ENCODE measurements at regions not wholly inside any gene's neighbourhood (a gene's known extent, or its start where the extent isn't known, plus 50 kb on each side); places are given as distances from the start of the nearest gene placed in this dataset.

- no peak for TF ChIP-seq POLR2AphosphoS5 (IDR thresholded peaks at IDR 0.05; ENCODE audit: low read length)
Observed at GRCh38 chr18:73258375-73259087, 390.7 kb upstream of the NETO1 start (continued).

- in situ Hi-C loops (cut with MboI), result no loop called here
- H3K27ac ChIP-seq (ENCODE audit: control insufficient read depth, insufficient read depth), result no peak overlapping the region
- RAD21 ChIA-PET (ENCODE audit: unreplicated experiment), result no interaction called here
- FAIRE-seq (no peak), ATAC-seq (no peak), DNase-seq (ENCODE audit: low read depth, low spot score) (no peak)
- intact Hi-C loops (cut with micrococcal nuclease; ENCODE audit: unreplicated experiment), result no loop called here
- H3K27me3 ChIP-seq (replicated peaks in 1 of 2; ENCODE audit: control insufficient read depth in 2 of 2, insufficient read depth in 2 of 2, low read length in 1 of 2), result no peaks in the 10 kb centered on the region
- CTCF ChIA-PET, result no interaction called here
- no peak overlapping the region for H3K4me3 ChIP-seq
- no peaks in the 10 kb centered on the region for H3K79me2 ChIP-seq (ENCODE audit: control insufficient read depth, insufficient read depth, low read length)
- TF ChIP-seq TCF7 (IDR thresholded peaks at IDR 0.05; ENCODE audit: borderline replicate concordance), result no peak
- TF ChIP-seq FOXM1 (IDR thresholded peaks at IDR 0.05; ENCODE audit: low read depth, low read length), result no peak
- no peak for TF ChIP-seq MTA2 (IDR thresholded peaks at IDR 0.05; ENCODE audit: low read depth)
- TF ChIP-seq SMAD5 (IDR thresholded peaks at IDR 0.05; ENCODE audit: low read depth), result no peak
- TF ChIP-seq USF1 (IDR thresholded peaks at IDR 0.05; ENCODE audit: borderline replicate concordance, extremely low read length, insufficient read depth, low read depth, low read length), result no peak
- TF ChIP-seq PML (IDR thresholded peaks at IDR 0.05; ENCODE audit: low read length), result no peak
- BruUV-seq (replicated peaks), result no TSS peak
- H4K20me1 ChIP-seq (ENCODE audit: control insufficient read depth, insufficient read depth), result no peaks in the 10 kb centered on the region
- no peaks in the 10 kb centered on the region for H3K9me3 ChIP-seq (replicated peaks; ENCODE audit: control insufficient read depth, insufficient read depth, low read length)
- POLR2A ChIA-PET, result no interaction called here
- WGBS (ENCODE audit: insufficient coverage, insufficient replicate concordance, low lambda C conversion rate, missing lambda C conversion rate), result 41% methylated on average over 5 of the region's 5 CpGs
- H3K4me1 ChIP-seq (ENCODE audit: control insufficient read depth, insufficient read depth, low read length), result no peaks in the 10 kb centered on the region
- H2AFZ ChIP-seq (ENCODE audit: control insufficient read depth, low read depth, low read length), result no peak overlapping the region
- SMC1A ChIA-PET (ENCODE audit: uncharacterized antibody, unreplicated experiment), result no interaction called here
- H3K9ac ChIP-seq (ENCODE audit: control insufficient read depth, insufficient read depth, low read length), result no peak overlapping the region
- H3K36me3 ChIP-seq (ENCODE audit: control insufficient read depth in 2 of 2, insufficient read depth in 2 of 2, low read length in 1 of 2), result no peaks in the 10 kb centered on the region
- H3K4me2 ChIP-seq (ENCODE audit: control insufficient read depth, insufficient read depth), result no peak overlapping the region
Observed at GRCh38 chr18:73254564-73254963, 386.8 kb upstream of the NETO1 start.
